HL-60 (cell line): ENCODE measurements at regions not wholly inside any gene's neighbourhood (a gene's known extent, or its start where the extent isn't known, plus 50 kb on each side); places are given as distances from the start of the nearest gene placed in this dataset.

Experiments used
- GABPA ChIP-seq: IDR thresholded peaks from 2 replicates; pipeline ENCODE4 v1.6.1; 2012; ENCODE audit warnings: low read depth
- POLR2AphosphoS5 ChIP-seq: IDR thresholded peaks from 2 replicates; pipeline ENCODE4 v1.6.1; 2012; ENCODE audit warnings: low read depth
- REST ChIP-seq: IDR thresholded peaks from 2 replicates; pipeline ENCODE4 v1.6.1; 2012; ENCODE audit warnings: low read depth; ENCODE audit not compliant: insufficient replicate concordance
- SPI1 ChIP-seq: IDR thresholded peaks from 2 replicates; pipeline ENCODE4 v1.6.1; 2012; ENCODE audit warnings: low read depth, mild to moderate bottlenecking, borderline replicate concordance
- TF ChIP-seq, protein P1 (sequence below): IDR thresholded peaks from one replicate; pipeline ENCODE4 v1.5.1; 2011; ENCODE audit warnings: low read length, control low read depth, inconsistent platforms; ENCODE audit not compliant: insufficient read depth

DNA sequence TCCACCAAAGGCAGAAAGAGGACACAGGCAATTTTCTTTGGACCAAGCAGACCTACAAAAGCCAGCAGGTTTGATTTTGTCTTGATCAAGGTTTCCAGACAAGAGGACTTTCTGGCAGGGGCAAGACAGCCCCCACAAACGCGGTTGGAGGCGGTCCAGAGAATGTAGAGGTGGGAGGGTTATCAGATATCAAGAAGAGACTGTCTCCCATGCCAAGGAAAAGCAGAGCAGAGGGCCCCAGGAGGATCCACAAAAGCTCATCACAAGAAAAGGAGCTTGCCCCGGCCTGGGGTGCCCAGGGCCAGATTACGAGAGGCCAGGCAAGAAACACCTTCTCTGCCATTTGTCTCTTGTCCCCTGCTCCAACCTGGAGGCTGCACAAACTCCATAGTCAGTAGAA, 538.9 kb downstream of the BNC2 start:
- TF ChIP-seq, protein P1, sequence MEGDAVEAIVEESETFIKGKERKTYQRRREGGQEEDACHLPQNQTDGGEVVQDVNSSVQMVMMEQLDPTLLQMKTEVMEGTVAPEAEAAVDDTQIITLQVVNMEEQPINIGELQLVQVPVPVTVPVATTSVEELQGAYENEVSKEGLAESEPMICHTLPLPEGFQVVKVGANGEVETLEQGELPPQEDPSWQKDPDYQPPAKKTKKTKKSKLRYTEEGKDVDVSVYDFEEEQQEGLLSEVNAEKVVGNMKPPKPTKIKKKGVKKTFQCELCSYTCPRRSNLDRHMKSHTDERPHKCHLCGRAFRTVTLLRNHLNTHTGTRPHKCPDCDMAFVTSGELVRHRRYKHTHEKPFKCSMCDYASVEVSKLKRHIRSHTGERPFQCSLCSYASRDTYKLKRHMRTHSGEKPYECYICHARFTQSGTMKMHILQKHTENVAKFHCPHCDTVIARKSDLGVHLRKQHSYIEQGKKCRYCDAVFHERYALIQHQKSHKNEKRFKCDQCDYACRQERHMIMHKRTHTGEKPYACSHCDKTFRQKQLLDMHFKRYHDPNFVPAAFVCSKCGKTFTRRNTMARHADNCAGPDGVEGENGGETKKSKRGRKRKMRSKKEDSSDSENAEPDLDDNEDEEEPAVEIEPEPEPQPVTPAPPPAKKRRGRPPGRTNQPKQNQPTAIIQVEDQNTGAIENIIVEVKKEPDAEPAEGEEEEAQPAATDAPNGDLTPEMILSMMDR = no peak
- TF ChIP-seq POLR2AphosphoS5 (no peak), GABPA (no peak), SPI1 (no peak), REST (no peak)
